ENCODE measurements at regions not wholly inside any gene's neighbourhood (a gene's known extent, or its start where the extent isn't known, plus 50 kb on each side); places are given as distances from the start of the nearest gene placed in this dataset.

GRCh38 chr1:238552271-238552670 is 661.5 kb upstream of the ZP4 start:
- POLR2A ChIA-PET = no interaction called here
- peaks cover 7% of the 10 kb centered on the region for H3K9me3 Mint-ChIP-seq (ENCODE audit: low read depth)
- no peak overlapping the region for H3K4me3 Mint-ChIP-seq
- H3K36me3 Mint-ChIP-seq (ENCODE audit: low read depth) = no peaks in the 10 kb centered on the region
- H3K27ac Mint-ChIP-seq = no peak overlapping the region
- no peaks in the 10 kb centered on the region for H3K4me1 Mint-ChIP-seq
- ATAC-seq = no peak
- CTCF ChIA-PET = no interaction called here
- no peak for DNase-seq
- H3K27me3 Mint-ChIP-seq = no peaks in the 10 kb centered on the region
- intact Hi-C loops (cut with DNase I, micrococcal nuclease) = no loop called here

DNA sequence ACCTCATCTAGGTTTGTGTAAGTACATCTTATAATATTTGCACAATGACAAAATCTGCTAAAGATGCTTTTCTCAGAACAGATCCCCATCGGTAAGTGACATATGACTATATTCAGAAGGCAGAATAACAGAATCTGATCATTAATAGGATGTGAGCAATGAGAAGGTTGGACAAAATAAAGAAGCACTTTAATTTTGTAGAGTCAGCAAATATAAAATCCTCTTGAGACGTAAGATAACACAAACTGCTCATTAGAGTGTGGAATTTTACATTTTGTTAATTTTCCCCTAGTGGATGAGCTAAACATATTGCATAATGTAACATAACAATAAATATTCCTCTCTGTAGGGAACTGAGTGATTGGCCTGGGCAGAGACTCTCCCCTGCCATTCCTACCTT is 658.4 kb upstream of the ZP4 start:
- ChIA-PET CTCF (no interaction called here), POLR2A (no interaction called here)

DNA sequence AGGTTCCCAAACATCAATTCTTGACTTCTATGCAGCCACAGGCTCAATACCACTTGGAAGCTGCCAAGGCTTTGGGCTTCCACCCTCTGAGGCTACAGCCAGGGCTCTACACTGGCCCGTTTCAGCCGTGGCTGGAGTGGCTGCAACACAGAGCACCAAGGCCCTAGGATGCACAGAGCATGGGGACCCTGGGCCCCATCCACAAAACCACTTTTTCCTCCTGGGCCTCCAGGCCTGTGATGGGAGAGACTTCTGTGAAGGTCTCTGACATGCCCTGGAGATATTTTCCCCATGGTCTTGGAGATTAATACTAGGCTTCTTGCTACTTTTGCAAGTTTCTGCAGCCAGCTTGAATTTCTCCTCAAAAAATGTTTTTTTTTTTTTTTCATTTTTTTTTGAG is 655.4 kb upstream of the ZP4 start:
- Mint-ChIP-seq H3K4me1 (no peaks in the 10 kb centered on the region), H3K4me3 (no peak overlapping the region), H3K36me3 (ENCODE audit: low read depth) (no peaks in the 10 kb centered on the region), H3K27me3 (no peaks in the 10 kb centered on the region), H3K9me3 (ENCODE audit: low read depth) (peaks cover 10% of the 10 kb centered on the region), H3K27ac (no peak overlapping the region)
- DNase-seq (no peak), ATAC-seq (no peak)
- ChIA-PET POLR2A (no interaction called here), CTCF (no interaction called here)
- intact Hi-C loops (cut with DNase I, micrococcal nuclease) = no loop called here

More for the DNA sequence above, 658.4 kb upstream of the ZP4 start:
- DNase-seq (no peak), ATAC-seq (no peak)
- H3K4me1 Mint-ChIP-seq = no peaks in the 10 kb centered on the region
- H3K36me3 Mint-ChIP-seq (ENCODE audit: low read depth) = no peaks in the 10 kb centered on the region
- no peak overlapping the region for H3K27ac Mint-ChIP-seq
- no peak overlapping the region for H3K4me3 Mint-ChIP-seq
- peaks cover 7% of the 10 kb centered on the region for H3K9me3 Mint-ChIP-seq (ENCODE audit: low read depth)
- intact Hi-C loops (cut with DNase I, micrococcal nuclease) = no loop called here
- no peaks in the 10 kb centered on the region for H3K27me3 Mint-ChIP-seq

GRCh38 chr1:238537641-238538040 is 646.9 kb upstream of the ZP4 start:
- no peaks in the 10 kb centered on the region for H3K4me1 Mint-ChIP-seq
- ATAC-seq (no peak), DNase-seq (no peak)
- ChIA-PET CTCF (no interaction called here), POLR2A (no interaction called here)
- H3K36me3 Mint-ChIP-seq (ENCODE audit: low read depth) = no peaks in the 10 kb centered on the region
- no peak overlapping the region for H3K27ac Mint-ChIP-seq
- no peak overlapping the region for H3K4me3 Mint-ChIP-seq
- intact Hi-C loops (cut with DNase I, micrococcal nuclease) = no loop called here
- no peaks in the 10 kb centered on the region for H3K27me3 Mint-ChIP-seq
- peaks cover 2% of the 10 kb centered on the region for H3K9me3 Mint-ChIP-seq (ENCODE audit: low read depth)

DNA sequence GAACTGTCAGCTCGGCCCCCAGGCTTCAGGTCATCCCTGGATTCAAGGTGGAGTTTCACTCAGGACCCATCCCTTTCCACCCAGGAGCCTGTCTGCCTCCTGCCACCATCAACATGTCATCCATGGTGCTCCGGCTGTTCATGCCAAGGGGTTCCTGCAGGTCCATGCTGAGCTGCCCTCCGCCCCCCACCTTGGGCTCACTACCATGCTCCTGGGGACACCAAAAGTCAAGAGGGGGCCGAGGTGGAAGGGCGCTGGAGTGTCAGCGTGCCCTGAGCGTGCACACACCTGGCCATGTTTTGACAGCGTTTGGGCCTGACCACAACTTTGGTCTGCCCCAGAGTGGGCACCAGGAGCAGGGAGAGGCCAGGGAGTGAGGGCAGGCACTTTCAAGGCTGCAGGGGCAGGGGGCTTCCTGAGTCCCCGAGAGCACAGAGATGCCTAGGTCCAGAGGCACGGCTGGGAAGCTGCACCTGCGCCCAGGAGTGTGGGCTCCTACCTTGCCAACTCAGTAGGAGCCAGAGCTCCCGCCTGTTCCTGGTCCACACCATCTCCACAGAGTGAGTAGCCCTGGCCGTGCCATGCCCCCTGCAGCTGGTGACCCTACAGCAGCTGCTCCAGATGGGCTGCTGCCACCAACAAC is 639.6 kb upstream of the ZP4 start:
- ChIA-PET CTCF (no interaction called here), POLR2A (no interaction called here)
- no peaks in the 10 kb centered on the region for H3K4me1 Mint-ChIP-seq

DNA sequence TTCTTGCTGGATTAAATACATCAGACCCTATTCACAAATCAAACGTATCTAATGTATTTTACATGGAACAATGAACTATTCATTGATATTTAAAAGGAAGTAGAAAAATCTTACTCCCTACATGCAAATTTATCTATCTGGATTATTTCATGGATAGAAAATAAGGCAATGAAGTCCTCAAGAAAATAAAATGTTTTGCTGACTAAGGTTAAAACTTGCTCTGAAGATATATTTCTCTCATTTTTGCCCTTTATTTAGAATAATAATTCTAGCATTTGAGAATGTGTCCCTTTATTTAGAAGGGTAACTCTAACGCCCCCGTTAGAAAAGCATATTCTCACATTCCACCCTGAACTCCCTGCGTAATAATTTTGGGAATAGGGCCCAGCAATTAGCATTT is 627.0 kb upstream of the ZP4 start:
- Mint-ChIP-seq H3K36me3 (ENCODE audit: low read depth) (no peaks in the 10 kb centered on the region), H3K4me3 (no peak overlapping the region), H3K27me3 (no peaks in the 10 kb centered on the region), H3K4me1 (no peaks in the 10 kb centered on the region), H3K9me3 (ENCODE audit: low read depth) (peaks cover 19% of the 10 kb centered on the region), H3K27ac (no peak overlapping the region)
- ChIA-PET CTCF (no interaction called here), POLR2A (no interaction called here)
- ATAC-seq (no peak), DNase-seq (no peak)
- intact Hi-C loops (cut with DNase I, micrococcal nuclease) = no loop called here

More for the DNA sequence above, 639.6 kb upstream of the ZP4 start:
- peaks cover 3% of the 10 kb centered on the region for H3K9me3 Mint-ChIP-seq (ENCODE audit: low read depth)
- DNase-seq (no peak), ATAC-seq (no peak)
- no peaks in the 10 kb centered on the region for H3K36me3 Mint-ChIP-seq (ENCODE audit: low read depth)
- H3K27me3 Mint-ChIP-seq = no peaks in the 10 kb centered on the region
- intact Hi-C loops (cut with DNase I, micrococcal nuclease) = no loop called here
- no peak overlapping the region for H3K27ac Mint-ChIP-seq
- H3K4me3 Mint-ChIP-seq = no peak overlapping the region

DNA sequence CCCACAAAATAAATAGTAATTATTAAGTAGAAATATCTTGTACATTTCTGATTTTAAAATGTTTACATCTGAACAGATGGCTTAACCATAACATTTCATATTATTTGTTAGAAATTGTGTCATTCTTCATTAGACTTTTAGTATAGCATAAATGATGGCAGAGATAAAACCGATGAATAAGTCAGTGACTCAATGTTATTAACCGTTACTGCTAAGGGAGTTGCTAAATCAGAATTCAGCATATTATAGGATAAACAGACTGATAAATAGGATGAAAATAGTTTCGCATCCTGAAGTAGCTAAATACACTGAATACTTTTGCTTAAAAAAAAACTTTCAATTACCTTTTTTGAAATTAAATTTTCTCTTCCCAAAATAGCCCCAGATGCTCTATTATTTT is 610.6 kb upstream of the ZP4 start:
- POLR2A ChIA-PET = no interaction called here
- Mint-ChIP-seq H3K9me3 (ENCODE audit: low read depth) (peaks cover 3% of the 10 kb centered on the region), H3K27ac (no peak overlapping the region), H3K4me1 (no peaks in the 10 kb centered on the region), H3K36me3 (ENCODE audit: low read depth) (no peaks in the 10 kb centered on the region), H3K27me3 (no peaks in the 10 kb centered on the region), H3K4me3 (no peak overlapping the region)
- DNase-seq (no peak), ATAC-seq (no peak)
- CTCF ChIA-PET = no interaction called here
- intact Hi-C loops (cut with DNase I, micrococcal nuclease) = no loop called here

DNA sequence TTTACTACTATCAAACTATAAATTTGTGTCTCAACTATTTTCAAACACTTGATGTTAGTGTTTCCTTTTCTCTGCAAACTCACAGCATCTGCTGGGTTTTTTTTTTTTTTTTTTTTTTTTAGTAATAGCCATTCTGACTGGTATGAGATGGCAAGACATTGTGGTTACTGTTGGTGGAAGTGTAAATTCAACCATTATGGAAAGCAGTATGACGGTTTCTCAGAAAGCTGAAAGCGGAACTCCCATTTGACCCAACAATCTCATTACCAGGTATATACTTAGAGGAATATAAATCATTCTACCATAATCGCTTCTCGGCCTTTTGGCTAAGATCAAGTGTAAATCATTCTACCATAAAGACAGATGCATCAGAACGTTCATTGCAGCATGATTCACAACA is 608.3 kb upstream of the ZP4 start:
- Mint-ChIP-seq H3K4me3 (no peak overlapping the region), H3K4me1 (no peaks in the 10 kb centered on the region), H3K9me3 (ENCODE audit: low read depth) (peaks cover 3% of the 10 kb centered on the region), H3K27ac (no peak overlapping the region), H3K27me3 (no peaks in the 10 kb centered on the region), H3K36me3 (ENCODE audit: low read depth) (no peaks in the 10 kb centered on the region)
- intact Hi-C loops (cut with DNase I, micrococcal nuclease) = no loop called here
- ATAC-seq = no peak
- ChIA-PET CTCF (no interaction called here), POLR2A (no interaction called here)
- DNase-seq = no peak

DNA sequence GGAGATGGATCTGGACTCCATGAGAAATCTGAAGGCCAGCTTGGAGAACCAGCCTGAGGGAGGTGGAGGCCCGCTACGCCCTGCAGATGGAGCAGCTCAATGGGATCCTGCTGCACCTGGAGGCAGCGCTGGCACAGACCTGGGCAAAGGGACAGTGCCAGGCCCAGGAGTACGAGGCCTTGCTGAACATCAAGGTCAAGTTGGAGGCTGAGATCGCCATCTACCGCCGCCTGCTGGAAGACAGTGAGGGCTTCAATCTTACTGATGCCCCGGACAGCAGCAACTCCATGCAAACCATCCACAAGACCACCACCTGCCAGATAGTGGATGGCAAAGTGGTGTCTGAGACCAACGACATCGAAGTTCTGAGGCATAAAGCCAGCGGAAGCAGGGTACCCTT is 601.5 kb upstream of the ZP4 start:
- H3K4me3 Mint-ChIP-seq = no peak overlapping the region
- DNase-seq (peak; percentile 13), ATAC-seq (no peak)
- intact Hi-C loops (cut with DNase I, micrococcal nuclease) = no loop called here
- H3K27ac Mint-ChIP-seq = no peak overlapping the region
- POLR2A ChIA-PET = interaction anchor here (0.6 kb wide), 1 partner anchor 12 kb away, joined by 3 read pairs; no protein-coding TSS in a partner anchor
- H3K27me3 Mint-ChIP-seq = no peaks in the 10 kb centered on the region
- CTCF ChIA-PET = interaction anchor here (0.6 kb wide), 1 partner anchor 642 kb away, joined by 3 read pairs; no protein-coding TSS in a partner anchor
- H3K36me3 Mint-ChIP-seq (ENCODE audit: low read depth) = no peaks in the 10 kb centered on the region
- H3K9me3 Mint-ChIP-seq (ENCODE audit: low read depth) = no peaks in the 10 kb centered on the region
- no peaks in the 10 kb centered on the region for H3K4me1 Mint-ChIP-seq

GRCh38 chr1:238491265-238491664 is 600.5 kb upstream of the ZP4 start:
- Mint-ChIP-seq H3K36me3 (ENCODE audit: low read depth) (no peaks in the 10 kb centered on the region), H3K4me1 (no peaks in the 10 kb centered on the region), H3K4me3 (no peak overlapping the region), H3K9me3 (ENCODE audit: low read depth) (no peaks in the 10 kb centered on the region), H3K27me3 (no peaks in the 10 kb centered on the region), H3K27ac (no peak overlapping the region)
- intact Hi-C loops (cut with DNase I, micrococcal nuclease) = no loop called here
- ChIA-PET CTCF (interaction anchor here (1.0 kb wide), 1 partner anchor 11 kb away, joined by 3 read pairs; no protein-coding TSS in a partner anchor), POLR2A (no interaction called here)
- ATAC-seq = no peak
- no peak for DNase-seq

- H3K36me3 Mint-ChIP-seq (ENCODE audit: low read depth) = no peaks in the 10 kb centered on the region
- no peaks in the 10 kb centered on the region for H3K27me3 Mint-ChIP-seq
- intact Hi-C loops (cut with DNase I, micrococcal nuclease) = no loop called here
- ChIA-PET CTCF (interaction anchor here (1.0 kb wide), 1 partner anchor 20 kb away, joined by 3 read pairs; no protein-coding TSS in a partner anchor), POLR2A (no interaction called here)
- no peaks in the 10 kb centered on the region for H3K9me3 Mint-ChIP-seq (ENCODE audit: low read depth)
- no peak for ATAC-seq
- no peak for DNase-seq
- no peak overlapping the region for H3K4me3 Mint-ChIP-seq
- H3K4me1 Mint-ChIP-seq = no peaks in the 10 kb centered on the region
- no peak overlapping the region for H3K27ac Mint-ChIP-seq
Measured at GRCh38 chr1:238489006-238489405, 598.3 kb upstream of the ZP4 start.

GRCh38 chr1:238488401-238488800 is 597.7 kb upstream of the ZP4 start:
- Mint-ChIP-seq H3K4me3 (no peak overlapping the region), H3K9me3 (ENCODE audit: low read depth) (no peaks in the 10 kb centered on the region), H3K36me3 (ENCODE audit: low read depth) (no peaks in the 10 kb centered on the region), H3K4me1 (no peaks in the 10 kb centered on the region), H3K27ac (no peak overlapping the region), H3K27me3 (no peaks in the 10 kb centered on the region)
- CTCF ChIA-PET = interaction anchor here (0.6 to 1.0 kb wide), 3 partner anchors 21 to 669 kb away, joined by 3 read pairs; no protein-coding TSS in a partner anchor
- DNase-seq = no peak
- ATAC-seq = no peak
- POLR2A ChIA-PET = no interaction called here
- intact Hi-C loops (cut with DNase I, micrococcal nuclease) = no loop called here

- no peaks in the 10 kb centered on the region for H3K9me3 Mint-ChIP-seq (ENCODE audit: low read depth)
- no peak for DNase-seq
- ChIA-PET POLR2A (no interaction called here), CTCF (interaction anchor here (0.6 to 0.7 kb wide), 2 partner anchors 32 to 668 kb away, joined by 3 read pairs; no protein-coding TSS in a partner anchor)
- no peak for ATAC-seq
- H3K27ac Mint-ChIP-seq = no peak overlapping the region
- no peaks in the 10 kb centered on the region for H3K36me3 Mint-ChIP-seq (ENCODE audit: low read depth)
- H3K4me3 Mint-ChIP-seq = no peak overlapping the region
- H3K27me3 Mint-ChIP-seq = no peaks in the 10 kb centered on the region
- intact Hi-C loops (cut with DNase I, micrococcal nuclease) = no loop called here
- no peaks in the 10 kb centered on the region for H3K4me1 Mint-ChIP-seq
Measured at GRCh38 chr1:238487931-238488330, 597.2 kb upstream of the ZP4 start.
